Pancreas (tissue), 10 donors: ENCODE measurements at regions not wholly inside any gene's neighbourhood (a gene's known extent, or its start where the extent isn't known, plus 50 kb on each side); places are given as distances from the start of the nearest gene placed in this dataset.
A peak's percentile ranks its signal among the peaks of the same experiment; 100 is the strongest.

Experiments
- ATAC-seq, 4 donors: fragments of 200-7000 bp; cut with Tn5 transposase; one replicate each; pipeline versions ENCODE4 v1.8.0 to v1.9.1; 2020; ENCODE audit warnings: mild to moderate bottlenecking in 4 of 4, moderate library complexity in 4 of 4
- DNase-seq, 6 donors: peaks; one replicate each; pipeline ENCODE4 v3.0.0-alpha.2; 2020
- FAIRE-seq: peaks from 2 replicates; lab custom pipeline; 2012; peaks lifted over from hg19 to GRCh38; lab: Jason Lieb, UNC
- H3K27ac ChIP-seq, 4 donors: fragments of 200-600 bp; sonication (generic); 1 replicate in 3 of 4; 2 replicates in 1 of 4; pipeline versions ENCODE4 v1.5.0 to v1.8.0; 2020
- H3K27me3 ChIP-seq, 4 donors: fragments of 200-600 bp; one replicate each; pipeline ENCODE4 v1.8.0; 2021
- H3K36me3 ChIP-seq, 3 donors: fragments of 200-600 bp; sonication (generic) in 1 of 3; one replicate each; pipeline versions ENCODE4 v1.5.0 to v1.8.0; 2020 to 2021
- H3K4me1 ChIP-seq, 3 donors: fragments of 200-600 bp; one replicate each; pipeline ENCODE4 v1.8.0; 2021
- H3K4me3 ChIP-seq, 4 donors: fragments of 200-600 bp; sonication (generic) in 2 of 4; one replicate each; pipeline versions ENCODE4 v1.5.0 to v1.8.0; 2020 to 2021
- H3K9me3 ChIP-seq, 4 donors: fragments of 200-600 bp; one replicate each; pipeline ENCODE4 v1.8.0; 2021
- WGBS, 2 donors: extraction: QIAGEN DNeasy Blood & Tissue Kit; methylation state at CpG; one replicate each; pipeline ENCODE4 v1.1.7; 2013; 5-methylcytosine and 5-hydroxymethylcytosine counted together
- intact Hi-C, 3 donors: fragments of 100-400 bp; cut with DNase I; formaldehyde crosslinking; loops; one replicate each; pipeline versions ENCODE4 v1.11.1 to v1.14.2; 2022
- TF ChIP-seq, protein P1 (sequence below), 4 donors: fragments of 200-600 bp; sonication (generic) in 3 of 4; IDR thresholded peaks; one replicate each; pipeline versions ENCODE4 v1.5.0 to v1.8.0; 2021; ENCODE audit warnings: antibody characterized with exemption in 4 of 4
- donor health status: healthy with polysubstance abuse.
- donor health status: DM: no; HTN: no; CAD: no; lungs with moderate emphysema.
- donor health status: DM: no; HTN: no; CAD: no.
- donor health status: control.
- donor health status: control.
- donor health status: Bipolar disorder and iron deficiency.
- donor health status: DM: yes; HTN: yes; CAD: no.
- donor health status: DM: no; HTN: no; CAD: no.
- donor health status: DM: no; HTN: no; CAD: no.
- donor health status: DM: yes; HTN: yes; CAD: no.

DNA sequence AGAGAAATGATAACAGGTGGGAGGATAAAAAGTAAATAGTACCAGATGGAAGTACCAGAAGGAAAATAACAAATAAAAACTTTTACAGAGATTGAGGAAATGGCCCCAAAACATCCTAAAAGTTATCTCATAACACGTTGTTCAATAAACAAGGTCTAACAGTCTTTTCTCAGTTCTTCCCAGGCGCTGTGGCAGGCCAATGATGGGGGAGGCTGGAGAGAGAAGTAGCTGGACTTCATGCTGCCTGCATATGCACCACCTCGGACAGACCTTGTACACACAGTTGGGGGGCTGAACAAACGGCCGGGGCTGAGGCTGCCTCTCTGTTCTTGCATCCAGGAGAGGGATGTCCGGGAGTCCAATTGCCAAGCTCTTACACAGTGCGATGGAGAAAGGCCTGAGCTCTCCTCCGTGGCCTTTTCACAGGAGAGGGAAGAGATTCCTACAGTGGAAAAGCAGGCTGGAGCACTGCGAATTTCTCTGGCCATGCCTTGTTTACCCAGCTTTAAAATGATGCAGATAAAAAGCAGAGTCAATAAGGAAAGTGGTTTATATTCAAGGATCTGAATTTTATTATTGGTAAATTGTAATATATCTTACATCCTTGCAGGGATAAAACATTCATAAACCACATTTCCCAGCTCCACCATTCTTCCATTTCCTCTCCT is 109.8 kb downstream of the PHLDA1 start:
- intact Hi-C loops = no loop called here
- no peaks in the 10 kb centered on the region for H3K9me3 ChIP-seq

DNA sequence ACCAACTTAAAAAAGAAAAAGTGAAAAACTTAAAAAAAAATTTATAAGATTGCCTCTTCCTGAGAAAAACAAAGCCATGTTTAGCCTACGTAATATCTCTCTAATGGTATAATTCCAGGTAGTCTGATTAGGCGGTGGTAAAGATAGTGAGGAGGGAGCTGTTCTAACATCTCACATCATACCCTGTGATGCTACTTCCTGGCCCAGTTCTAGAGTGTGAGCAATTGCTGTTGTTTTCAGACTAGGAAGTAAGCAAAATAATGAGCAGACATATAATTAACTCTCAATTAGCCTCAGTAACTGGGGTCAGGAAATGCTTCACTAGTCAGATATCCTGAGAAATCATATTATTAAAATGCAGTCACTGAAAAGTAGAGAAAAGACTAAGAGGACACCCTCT is 113.9 kb downstream of the PHLDA1 start:
- no peak for FAIRE-seq
- Histone ChIP-seq H3K27ac (no peak overlapping the region), H3K4me1 (peaks cover 0 to 10% (median 9%) of the 10 kb centered on the region in 3 donors), H3K27me3 (no peaks in the 10 kb centered on the region), H3K9me3 (no peaks in the 10 kb centered on the region), H3K36me3 (no peaks in the 10 kb centered on the region), H3K4me3 (no peak overlapping the region)
- TF ChIP-seq, protein P1, sequence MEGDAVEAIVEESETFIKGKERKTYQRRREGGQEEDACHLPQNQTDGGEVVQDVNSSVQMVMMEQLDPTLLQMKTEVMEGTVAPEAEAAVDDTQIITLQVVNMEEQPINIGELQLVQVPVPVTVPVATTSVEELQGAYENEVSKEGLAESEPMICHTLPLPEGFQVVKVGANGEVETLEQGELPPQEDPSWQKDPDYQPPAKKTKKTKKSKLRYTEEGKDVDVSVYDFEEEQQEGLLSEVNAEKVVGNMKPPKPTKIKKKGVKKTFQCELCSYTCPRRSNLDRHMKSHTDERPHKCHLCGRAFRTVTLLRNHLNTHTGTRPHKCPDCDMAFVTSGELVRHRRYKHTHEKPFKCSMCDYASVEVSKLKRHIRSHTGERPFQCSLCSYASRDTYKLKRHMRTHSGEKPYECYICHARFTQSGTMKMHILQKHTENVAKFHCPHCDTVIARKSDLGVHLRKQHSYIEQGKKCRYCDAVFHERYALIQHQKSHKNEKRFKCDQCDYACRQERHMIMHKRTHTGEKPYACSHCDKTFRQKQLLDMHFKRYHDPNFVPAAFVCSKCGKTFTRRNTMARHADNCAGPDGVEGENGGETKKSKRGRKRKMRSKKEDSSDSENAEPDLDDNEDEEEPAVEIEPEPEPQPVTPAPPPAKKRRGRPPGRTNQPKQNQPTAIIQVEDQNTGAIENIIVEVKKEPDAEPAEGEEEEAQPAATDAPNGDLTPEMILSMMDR (IDR thresholded peaks at IDR 0.05) = no peak
- ATAC-seq = no peak
- intact Hi-C loops = no loop called here
- WGBS, 2 donors = 90 to 95% methylated on average over 2 of the region's 2 CpGs
- no peak for DNase-seq

More for the DNA sequence above, 109.8 kb downstream of the PHLDA1 start:
- Histone ChIP-seq H3K4me3 (no peak overlapping the region), H3K36me3 (no peaks in the 10 kb centered on the region), H3K27ac (no peak overlapping the region), H3K27me3 (no peaks in the 10 kb centered on the region), H3K4me1 (peaks cover 0 to 10% (median 3%) of the 10 kb centered on the region in 3 donors)
- FAIRE-seq = no peak
- TF ChIP-seq, protein P1 (IDR thresholded peaks at IDR 0.05) = no peak
- no peak for DNase-seq
- peak in 3 of 4 donors; percentile 46 to 82 (median 60) for ATAC-seq
- 42% methylated on average over 9 of the region's 9 CpGs for WGBS, 2 donors

DNA sequence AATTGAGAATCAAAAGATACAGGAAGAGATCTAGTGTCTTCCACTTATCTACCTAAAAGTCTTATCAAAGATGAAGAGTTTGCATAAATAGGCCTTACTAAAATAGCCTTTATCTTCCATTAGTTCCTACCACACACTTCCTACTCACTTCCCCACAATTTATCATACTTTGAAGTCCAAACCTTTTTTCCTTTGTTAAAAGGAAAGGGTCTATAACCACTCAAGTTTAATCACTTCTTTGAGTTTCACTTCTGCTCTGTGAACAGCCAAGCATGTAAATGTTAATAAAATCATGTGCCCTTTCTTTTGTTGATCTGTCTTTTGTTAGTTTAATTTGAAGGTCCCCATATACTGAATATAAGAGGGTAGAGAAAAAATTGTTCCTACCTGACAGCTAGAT is 114.5 kb downstream of the PHLDA1 start:
- ATAC-seq = no peak
- H3K27me3 ChIP-seq = no peaks in the 10 kb centered on the region
- DNase-seq = no peak
- no peak overlapping the region for H3K27ac ChIP-seq
- H3K4me3 ChIP-seq = no peak overlapping the region
- TF ChIP-seq, protein P1 (IDR thresholded peaks at IDR 0.05) = no peak
- no peak for FAIRE-seq
- H3K9me3 ChIP-seq = no peaks in the 10 kb centered on the region
- no peaks in the 10 kb centered on the region for H3K36me3 ChIP-seq
- intact Hi-C loops = no loop called here
- peaks cover 0 to 7% (median 6%) of the 10 kb centered on the region in 3 donors for H3K4me1 ChIP-seq

DNA sequence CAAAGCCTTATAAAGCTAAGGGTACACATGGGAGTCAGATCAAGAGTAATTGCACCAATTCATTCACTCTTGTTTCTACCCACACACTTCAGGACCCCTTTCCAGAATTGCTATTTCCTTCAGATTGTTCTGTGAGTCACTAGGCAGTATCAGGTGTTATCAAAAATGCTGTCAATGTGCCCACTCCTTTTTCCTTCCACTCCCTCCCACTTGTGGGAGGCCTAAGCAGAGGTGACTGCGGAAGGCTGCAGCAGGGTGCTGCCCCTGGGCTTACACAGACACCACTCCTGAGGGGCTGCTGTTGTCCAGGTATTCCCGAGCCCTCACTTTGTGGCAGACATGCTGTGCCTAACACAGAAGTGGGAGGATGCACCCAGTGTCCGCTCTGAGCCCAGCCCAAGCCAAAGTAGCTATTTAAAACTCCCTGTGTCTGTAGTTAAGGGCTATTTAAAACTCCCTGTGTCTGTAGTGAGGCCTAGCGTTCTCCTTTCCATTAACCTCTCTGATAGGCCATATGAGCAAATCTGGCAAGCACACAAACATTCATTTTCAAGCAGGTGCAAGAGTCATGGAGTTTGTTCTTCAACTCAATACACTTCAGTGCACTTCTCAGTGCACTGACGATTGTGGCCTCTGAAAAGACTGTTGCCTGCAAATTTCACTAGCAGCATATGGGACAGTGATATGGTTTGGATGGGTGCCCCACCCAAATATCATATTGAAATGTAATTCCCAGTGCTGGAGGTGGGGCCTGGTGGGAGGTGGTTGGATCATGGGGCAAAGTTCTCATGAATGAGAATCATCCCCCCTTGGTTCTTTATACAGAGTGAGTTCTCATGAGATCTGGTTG is 117.8 kb downstream of the PHLDA1 start:
- no peak overlapping the region for H3K27ac ChIP-seq
- H3K4me3 ChIP-seq = no peak overlapping the region
- TF ChIP-seq, protein P1 (IDR thresholded peaks at IDR 0.05) = no peak
- H3K9me3 ChIP-seq = no peaks in the 10 kb centered on the region
- no peak for DNase-seq
- FAIRE-seq = no peak
- no peaks in the 10 kb centered on the region for H3K27me3 ChIP-seq
- intact Hi-C loops = no loop called here
- no peaks in the 10 kb centered on the region for H3K36me3 ChIP-seq
- 58 to 65% methylated on average over 5 of the region's 5 CpGs for WGBS, 2 donors
- peaks cover 10 to 19% (median 18%) of the 10 kb centered on the region in 3 donors for H3K4me1 ChIP-seq
- peak; percentile 21 to 69 (median 54) for ATAC-seq
